WTC11 (cell line): ENCODE measurements at regions not wholly inside any gene's neighbourhood (a gene's known extent, or its start where the extent isn't known, plus 50 kb on each side); places are given as distances from the start of the nearest gene placed in this dataset.
A peak's percentile ranks its signal among the peaks of the same experiment; 100 is the strongest.

Source experiments
- ATAC-seq: fragments of 200-7000 bp; cut with Tn5 transposase; 2 replicates; pipeline ENCODE4 v1.10.0; 2021; ENCODE audit warnings: mild to moderate bottlenecking, moderate library complexity
- CTCF ChIA-PET: fragments of 300-600 bp; sonication (Branson Sonifier 250); formaldehyde crosslinking; loops from one replicate; lab custom pipeline; 2021; ENCODE audit warnings: antibody characterized with exemption; lab: Charles Lee
- POLR2A ChIA-PET: fragments of 350-600 bp; sonication (Branson Sonifier 250); formaldehyde crosslinking; loops from one replicate; lab custom pipeline; 2021; ENCODE audit warnings: antibody characterized with exemption; lab: Charles Lee
- DNase-seq: peaks from one replicate; pipeline ENCODE4 v3.0.0; 2021; ENCODE audit warnings: low spot score
- H3K27ac Mint-ChIP-seq: 2 replicates; pipeline ENCODE4 v1.8.0; 2021; ENCODE audit warnings: mixed read lengths
- H3K27me3 Mint-ChIP-seq: 2 replicates; pipeline ENCODE4 v1.8.0; 2021; ENCODE audit warnings: low read depth, mild to moderate bottlenecking, moderate library complexity, mixed read lengths
- H3K36me3 Mint-ChIP-seq: 2 replicates; pipeline ENCODE4 v1.8.0; 2021; ENCODE audit warnings: mixed read lengths
- H3K4me1 Mint-ChIP-seq: 2 replicates; pipeline ENCODE4 v1.8.0; 2022; ENCODE audit warnings: mixed read lengths
- H3K4me3 Mint-ChIP-seq: 2 replicates; pipeline ENCODE4 v1.8.0; 2021; ENCODE audit warnings: mild to moderate bottlenecking, moderate library complexity, mixed read lengths
- H3K9me3 Mint-ChIP-seq: 2 replicates; pipeline ENCODE4 v1.8.0; 2021; ENCODE audit warnings: mixed read lengths
- CREB1 ChIP-seq: sonication (generic); formaldehyde crosslinking; IDR thresholded peaks from 2 replicates; pipeline ENCODE4 v1.8.0; 2023; ENCODE audit warnings: mild to moderate bottlenecking, missing genetic modification reagents
- GRHL2 ChIP-seq: fragments of 250-450 bp; sonication (Bioruptor Pico); IDR thresholded peaks from 2 replicates; pipeline ENCODE4 v1.8.0; 2022; ENCODE audit warnings: mild to moderate bottlenecking, moderate library complexity; ENCODE audit not compliant: insufficient replicate concordance, severe bottlenecking
- HMGA2 ChIP-seq: fragments of 250-450 bp; sonication (Bioruptor Pico); IDR thresholded peaks from 2 replicates; pipeline ENCODE4 v1.4.0; 2021; ENCODE audit warnings: mild to moderate bottlenecking, moderate library complexity
- JUN ChIP-seq: sonication (generic); formaldehyde crosslinking; IDR thresholded peaks from 2 replicates; pipeline ENCODE4 v1.8.0; 2023; ENCODE audit warnings: mild to moderate bottlenecking, missing genetic modification reagents
- MYBL2 ChIP-seq: sonication (generic); formaldehyde crosslinking; IDR thresholded peaks from 2 replicates; pipeline ENCODE4 v1.8.1; 2023; ENCODE audit warnings: mild to moderate bottlenecking, moderate library complexity, missing genetic modification reagents
- NFYB ChIP-seq: sonication (generic); formaldehyde crosslinking; conservative IDR thresholded peaks from 2 replicates; pipeline ENCODE4 v1.8.0; 2022; ENCODE audit warnings: low read depth, missing genetic modification reagents
- NR2C2 ChIP-seq: sonication (generic); formaldehyde crosslinking; IDR thresholded peaks from 2 replicates; pipeline ENCODE4 v1.8.0; 2022; ENCODE audit warnings: mild to moderate bottlenecking, missing genetic modification reagents
- ZNF317 ChIP-seq: sonication (generic); formaldehyde crosslinking; IDR thresholded peaks from 2 replicates; pipeline ENCODE4 v1.8.1; 2023; ENCODE audit warnings: low read depth, mild to moderate bottlenecking, moderate library complexity, missing genetic modification reagents, borderline replicate concordance
- ZNF396 ChIP-seq: fragments of 250-450 bp; sonication (Bioruptor Pico); IDR thresholded peaks from 2 replicates; pipeline ENCODE4 v1.8.0; 2021; ENCODE audit warnings: mild to moderate bottlenecking, moderate library complexity, borderline replicate concordance
- ZNF423 ChIP-seq: fragments of 250-450 bp; sonication (Bioruptor Pico); IDR thresholded peaks from 2 replicates; pipeline ENCODE4 v2.1.2; 2022; ENCODE audit warnings: mild to moderate bottlenecking, moderate library complexity
- TF ChIP-seq, protein P1 (sequence below): sonication (generic); formaldehyde crosslinking; IDR thresholded peaks from 2 replicates; pipeline ENCODE4 v1.8.1; 2023; ENCODE audit warnings: mild to moderate bottlenecking, missing genetic modification reagents, borderline replicate concordance
- TF ChIP-seq, protein P2 (sequence below): sonication (generic); formaldehyde crosslinking; IDR thresholded peaks from 2 replicates; pipeline ENCODE4 v1.8.1; 2022; ENCODE audit warnings: mild to moderate bottlenecking, missing genetic modification reagents, moderate library complexity, borderline replicate concordance
- TF ChIP-seq, protein P3 (sequence below): fragments of 250-450 bp; sonication (Bioruptor Pico); IDR thresholded peaks from 2 replicates; pipeline ENCODE4 v1.9.0; 2021; ENCODE audit warnings: mild to moderate bottlenecking
- TF ChIP-seq, protein P4 (sequence below): sonication (generic); formaldehyde crosslinking; IDR thresholded peaks from 2 replicates; pipeline ENCODE4 v1.8.0; 2022; ENCODE audit warnings: mild to moderate bottlenecking, missing genetic modification reagents
- TF ChIP-seq, protein P5 (sequence below): sonication (generic); formaldehyde crosslinking; IDR thresholded peaks from 2 replicates; pipeline ENCODE4 v1.8.0; 2023; ENCODE audit warnings: missing genetic modification reagents
- TF ChIP-seq, protein P6 (sequence below): sonication (generic); formaldehyde crosslinking; IDR thresholded peaks from 2 replicates; pipeline ENCODE4 v1.8.0; 2022; ENCODE audit warnings: mild to moderate bottlenecking, missing genetic modification reagents

DNA sequence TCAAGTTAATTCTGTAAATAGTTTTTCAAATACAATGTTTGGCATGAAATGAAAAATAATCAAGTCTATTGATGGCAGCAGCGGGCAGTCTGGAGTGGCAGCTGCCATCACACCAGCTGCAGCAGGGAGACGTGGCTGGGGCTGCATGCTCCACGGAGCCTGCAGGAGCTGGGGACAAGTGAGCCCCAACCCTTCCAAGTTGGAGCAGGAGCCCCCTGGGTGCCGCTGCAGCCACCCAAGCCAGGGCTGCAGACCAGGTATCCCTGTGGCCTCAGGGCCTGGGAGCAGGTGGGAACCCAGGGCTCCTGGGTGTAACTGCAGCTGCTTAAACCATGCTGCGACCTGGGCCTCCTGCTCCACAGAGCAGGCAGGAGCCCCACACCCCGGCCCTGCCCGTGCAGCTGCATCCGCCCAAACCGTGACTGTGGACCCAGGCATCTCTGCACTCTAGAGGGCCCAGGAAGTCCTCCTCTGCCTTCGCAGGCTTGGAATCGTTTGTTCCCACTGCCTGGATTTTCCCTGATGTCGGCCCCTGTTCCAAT lies 257.4 kb downstream of the PLOD2 start:
- Mint-ChIP-seq H3K27ac (no peak overlapping the region), H3K9me3 (no peaks in the 10 kb centered on the region), H3K27me3 (no peaks in the 10 kb centered on the region), H3K4me1 (peaks cover 16% of the 10 kb centered on the region), H3K36me3 (no peaks in the 10 kb centered on the region), H3K4me3 (no peak overlapping the region)
- TF ChIP-seq, protein P1, sequence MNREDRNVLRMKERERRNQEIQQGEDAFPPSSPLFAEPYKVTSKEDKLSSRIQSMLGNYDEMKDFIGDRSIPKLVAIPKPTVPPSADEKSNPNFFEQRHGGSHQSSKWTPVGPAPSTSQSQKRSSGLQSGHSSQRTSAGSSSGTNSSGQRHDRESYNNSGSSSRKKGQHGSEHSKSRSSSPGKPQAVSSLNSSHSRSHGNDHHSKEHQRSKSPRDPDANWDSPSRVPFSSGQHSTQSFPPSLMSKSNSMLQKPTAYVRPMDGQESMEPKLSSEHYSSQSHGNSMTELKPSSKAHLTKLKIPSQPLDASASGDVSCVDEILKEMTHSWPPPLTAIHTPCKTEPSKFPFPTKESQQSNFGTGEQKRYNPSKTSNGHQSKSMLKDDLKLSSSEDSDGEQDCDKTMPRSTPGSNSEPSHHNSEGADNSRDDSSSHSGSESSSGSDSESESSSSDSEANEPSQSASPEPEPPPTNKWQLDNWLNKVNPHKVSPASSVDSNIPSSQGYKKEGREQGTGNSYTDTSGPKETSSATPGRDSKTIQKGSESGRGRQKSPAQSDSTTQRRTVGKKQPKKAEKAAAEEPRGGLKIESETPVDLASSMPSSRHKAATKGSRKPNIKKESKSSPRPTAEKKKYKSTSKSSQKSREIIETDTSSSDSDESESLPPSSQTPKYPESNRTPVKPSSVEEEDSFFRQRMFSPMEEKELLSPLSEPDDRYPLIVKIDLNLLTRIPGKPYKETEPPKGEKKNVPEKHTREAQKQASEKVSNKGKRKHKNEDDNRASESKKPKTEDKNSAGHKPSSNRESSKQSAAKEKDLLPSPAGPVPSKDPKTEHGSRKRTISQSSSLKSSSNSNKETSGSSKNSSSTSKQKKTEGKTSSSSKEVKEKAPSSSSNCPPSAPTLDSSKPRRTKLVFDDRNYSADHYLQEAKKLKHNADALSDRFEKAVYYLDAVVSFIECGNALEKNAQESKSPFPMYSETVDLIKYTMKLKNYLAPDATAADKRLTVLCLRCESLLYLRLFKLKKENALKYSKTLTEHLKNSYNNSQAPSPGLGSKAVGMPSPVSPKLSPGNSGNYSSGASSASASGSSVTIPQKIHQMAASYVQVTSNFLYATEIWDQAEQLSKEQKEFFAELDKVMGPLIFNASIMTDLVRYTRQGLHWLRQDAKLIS (CRISPR knock-in tag) = no peak
- no peak for TF ChIP-seq ZNF317
- no peak for TF ChIP-seq JUN
- TF ChIP-seq, protein P2, sequence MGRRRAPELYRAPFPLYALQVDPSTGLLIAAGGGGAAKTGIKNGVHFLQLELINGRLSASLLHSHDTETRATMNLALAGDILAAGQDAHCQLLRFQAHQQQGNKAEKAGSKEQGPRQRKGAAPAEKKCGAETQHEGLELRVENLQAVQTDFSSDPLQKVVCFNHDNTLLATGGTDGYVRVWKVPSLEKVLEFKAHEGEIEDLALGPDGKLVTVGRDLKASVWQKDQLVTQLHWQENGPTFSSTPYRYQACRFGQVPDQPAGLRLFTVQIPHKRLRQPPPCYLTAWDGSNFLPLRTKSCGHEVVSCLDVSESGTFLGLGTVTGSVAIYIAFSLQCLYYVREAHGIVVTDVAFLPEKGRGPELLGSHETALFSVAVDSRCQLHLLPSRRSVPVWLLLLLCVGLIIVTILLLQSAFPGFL = no peak
- TF ChIP-seq ZNF423 (CRISPR knock-in tag) = no peak
- no peak for TF ChIP-seq CREB1 (CRISPR knock-in tag)
- TF ChIP-seq GRHL2 = no peak
- ATAC-seq = peak; percentile 78
- POLR2A ChIA-PET = no interaction called here
- no peak for DNase-seq
- CTCF ChIA-PET = interaction anchor here (0.8 to 1.3 kb wide), 2 partner anchors 12 to 162 kb away, joined by 3 read pairs; no protein-coding TSS in a partner anchor

DNA sequence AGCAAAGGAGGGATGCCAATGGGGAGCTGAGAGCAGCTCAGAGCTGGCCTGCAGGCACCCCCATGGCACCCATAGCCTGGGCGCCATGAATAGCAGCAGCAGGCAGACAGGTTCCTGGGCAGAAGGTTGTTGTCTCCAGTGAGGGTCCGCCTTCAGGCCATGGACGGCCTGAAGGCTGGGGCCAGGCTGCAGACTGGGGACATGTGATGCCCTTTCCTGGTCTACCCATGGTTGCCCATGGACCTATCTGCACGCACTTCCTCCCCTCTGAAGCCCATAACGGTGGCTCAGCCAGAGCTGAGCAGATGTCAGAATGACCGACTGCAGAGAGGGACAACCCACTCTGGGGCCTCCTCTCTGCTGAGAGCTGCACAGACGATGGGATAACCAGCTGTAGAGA lies 256.8 kb downstream of the PLOD2 start:
- H3K36me3 Mint-ChIP-seq = no peaks in the 10 kb centered on the region
- POLR2A ChIA-PET = no interaction called here
- TF ChIP-seq, protein P1 (CRISPR knock-in tag) = no peak
- TF ChIP-seq HMGA2 (CRISPR knock-in tag) = no peak
- TF ChIP-seq, protein P3, sequence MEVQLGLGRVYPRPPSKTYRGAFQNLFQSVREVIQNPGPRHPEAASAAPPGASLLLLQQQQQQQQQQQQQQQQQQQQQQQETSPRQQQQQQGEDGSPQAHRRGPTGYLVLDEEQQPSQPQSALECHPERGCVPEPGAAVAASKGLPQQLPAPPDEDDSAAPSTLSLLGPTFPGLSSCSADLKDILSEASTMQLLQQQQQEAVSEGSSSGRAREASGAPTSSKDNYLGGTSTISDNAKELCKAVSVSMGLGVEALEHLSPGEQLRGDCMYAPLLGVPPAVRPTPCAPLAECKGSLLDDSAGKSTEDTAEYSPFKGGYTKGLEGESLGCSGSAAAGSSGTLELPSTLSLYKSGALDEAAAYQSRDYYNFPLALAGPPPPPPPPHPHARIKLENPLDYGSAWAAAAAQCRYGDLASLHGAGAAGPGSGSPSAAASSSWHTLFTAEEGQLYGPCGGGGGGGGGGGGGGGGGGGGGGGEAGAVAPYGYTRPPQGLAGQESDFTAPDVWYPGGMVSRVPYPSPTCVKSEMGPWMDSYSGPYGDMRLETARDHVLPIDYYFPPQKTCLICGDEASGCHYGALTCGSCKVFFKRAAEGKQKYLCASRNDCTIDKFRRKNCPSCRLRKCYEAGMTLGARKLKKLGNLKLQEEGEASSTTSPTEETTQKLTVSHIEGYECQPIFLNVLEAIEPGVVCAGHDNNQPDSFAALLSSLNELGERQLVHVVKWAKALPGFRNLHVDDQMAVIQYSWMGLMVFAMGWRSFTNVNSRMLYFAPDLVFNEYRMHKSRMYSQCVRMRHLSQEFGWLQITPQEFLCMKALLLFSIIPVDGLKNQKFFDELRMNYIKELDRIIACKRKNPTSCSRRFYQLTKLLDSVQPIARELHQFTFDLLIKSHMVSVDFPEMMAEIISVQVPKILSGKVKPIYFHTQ (CRISPR knock-in tag) = no peak
- no peak for TF ChIP-seq MYBL2 (CRISPR knock-in tag)
- no peak for TF ChIP-seq ZNF396 (CRISPR knock-in tag)
- TF ChIP-seq, protein P4, sequence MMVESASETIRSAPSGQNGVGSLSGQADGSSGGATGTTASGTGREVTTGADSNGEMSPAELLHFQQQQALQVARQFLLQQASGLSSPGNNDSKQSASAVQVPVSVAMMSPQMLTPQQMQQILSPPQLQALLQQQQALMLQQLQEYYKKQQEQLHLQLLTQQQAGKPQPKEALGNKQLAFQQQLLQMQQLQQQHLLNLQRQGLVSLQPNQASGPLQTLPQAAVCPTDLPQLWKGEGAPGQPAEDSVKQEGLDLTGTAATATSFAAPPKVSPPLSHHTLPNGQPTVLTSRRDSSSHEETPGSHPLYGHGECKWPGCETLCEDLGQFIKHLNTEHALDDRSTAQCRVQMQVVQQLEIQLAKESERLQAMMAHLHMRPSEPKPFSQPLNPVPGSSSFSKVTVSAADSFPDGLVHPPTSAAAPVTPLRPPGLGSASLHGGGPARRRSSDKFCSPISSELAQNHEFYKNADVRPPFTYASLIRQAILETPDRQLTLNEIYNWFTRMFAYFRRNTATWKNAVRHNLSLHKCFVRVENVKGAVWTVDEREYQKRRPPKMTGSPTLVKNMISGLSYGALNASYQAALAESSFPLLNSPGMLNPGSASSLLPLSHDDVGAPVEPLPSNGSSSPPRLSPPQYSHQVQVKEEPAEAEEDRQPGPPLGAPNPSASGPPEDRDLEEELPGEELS (CRISPR knock-in tag) = no peak
- TF ChIP-seq, protein P5, sequence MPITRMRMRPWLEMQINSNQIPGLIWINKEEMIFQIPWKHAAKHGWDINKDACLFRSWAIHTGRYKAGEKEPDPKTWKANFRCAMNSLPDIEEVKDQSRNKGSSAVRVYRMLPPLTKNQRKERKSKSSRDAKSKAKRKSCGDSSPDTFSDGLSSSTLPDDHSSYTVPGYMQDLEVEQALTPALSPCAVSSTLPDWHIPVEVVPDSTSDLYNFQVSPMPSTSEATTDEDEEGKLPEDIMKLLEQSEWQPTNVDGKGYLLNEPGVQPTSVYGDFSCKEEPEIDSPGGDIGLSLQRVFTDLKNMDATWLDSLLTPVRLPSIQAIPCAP (CRISPR knock-in tag) = no peak
- TF ChIP-seq, protein P6, sequence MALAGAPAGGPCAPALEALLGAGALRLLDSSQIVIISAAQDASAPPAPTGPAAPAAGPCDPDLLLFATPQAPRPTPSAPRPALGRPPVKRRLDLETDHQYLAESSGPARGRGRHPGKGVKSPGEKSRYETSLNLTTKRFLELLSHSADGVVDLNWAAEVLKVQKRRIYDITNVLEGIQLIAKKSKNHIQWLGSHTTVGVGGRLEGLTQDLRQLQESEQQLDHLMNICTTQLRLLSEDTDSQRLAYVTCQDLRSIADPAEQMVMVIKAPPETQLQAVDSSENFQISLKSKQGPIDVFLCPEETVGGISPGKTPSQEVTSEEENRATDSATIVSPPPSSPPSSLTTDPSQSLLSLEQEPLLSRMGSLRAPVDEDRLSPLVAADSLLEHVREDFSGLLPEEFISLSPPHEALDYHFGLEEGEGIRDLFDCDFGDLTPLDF (CRISPR knock-in tag) = no peak
- TF ChIP-seq NFYB (CRISPR knock-in tag) = no peak
- TF ChIP-seq NR2C2 (CRISPR knock-in tag) = no peak
- TF ChIP-seq, protein P2 = no peak

More for the DNA sequence above, 256.8 kb downstream of the PLOD2 start:
- ATAC-seq = no peak
- Mint-ChIP-seq H3K9me3 (no peaks in the 10 kb centered on the region), H3K27ac (no peak overlapping the region), H3K27me3 (no peaks in the 10 kb centered on the region), H3K4me3 (no peak overlapping the region), H3K4me1 (peaks cover 11% of the 10 kb centered on the region)
- CTCF ChIA-PET = interaction anchor here (0.8 to 1.3 kb wide), 2 partner anchors 12 to 161 kb away, joined by 3 read pairs; no protein-coding TSS in a partner anchor
- DNase-seq = no peak
